Lower leg skin (tissue), 3 donors: ENCODE measurements at regions not wholly inside any gene's neighbourhood (a gene's known extent, or its start where the extent isn't known, plus 50 kb on each side); places are given as distances from the start of the nearest gene placed in this dataset.

Experiments used
- CTCF ChIP-seq, 3 donors: fragments of 450-650 bp; IDR thresholded peaks; one replicate each; pipeline ENCODE4 v1.5.1; 2016; ENCODE audit warnings: antibody characterized with exemption in 3 of 3, mild to moderate bottlenecking in 3 of 3, moderate library complexity in 2 of 3
- POLR2A ChIP-seq, 2 donors: fragments of 450-650 bp; IDR thresholded peaks; one replicate each; pipeline ENCODE4 v1.6.1; 2016 to 2017; ENCODE audit warnings: antibody characterized with exemption in 2 of 2, mild to moderate bottlenecking in 1 of 2, moderate library complexity in 1 of 2

- TF ChIP-seq CTCF (IDR thresholded peaks at IDR 0.05), result no peak
- no peak for TF ChIP-seq POLR2A (IDR thresholded peaks at IDR 0.05)
These were observed 213.6 kb upstream of the TSC22D2 start for GRCh38 chr3:150194513-150194912.
